ENCODE measurements at regions not wholly inside any gene's neighbourhood (a gene's known extent, or its start where the extent isn't known, plus 50 kb on each side); places are given as distances from the start of the nearest gene placed in this dataset.
"Not testable (repeated sequence)": the region's sequence is repeated elsewhere in the genome, so short reads cannot be mapped to it uniquely, and the experiment has no call there.

DNA sequence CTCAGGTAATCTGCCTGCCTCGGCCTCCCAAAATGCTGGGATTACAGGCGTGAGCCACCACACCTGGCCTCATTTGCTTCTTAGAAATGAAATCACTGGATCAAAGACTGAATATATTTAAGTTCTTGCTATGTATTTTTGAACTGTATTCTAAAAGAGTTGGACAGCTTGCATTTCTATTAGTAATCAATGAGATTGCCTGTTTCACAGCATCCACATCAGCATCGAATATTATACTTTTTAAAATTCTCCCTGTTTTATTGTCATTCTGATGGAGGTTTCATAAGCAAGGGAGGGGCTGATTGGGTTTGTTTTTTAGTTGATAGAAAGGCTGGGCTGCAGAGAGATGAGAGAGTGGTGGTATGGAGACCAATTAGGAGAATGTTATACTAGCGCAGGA, 68.7 kb upstream of the CREB3L1 start:
- CTCF ChIA-PET, result no interaction called here
- no peaks in the 10 kb centered on the region for H3K4me1 ChIP-seq

DNA sequence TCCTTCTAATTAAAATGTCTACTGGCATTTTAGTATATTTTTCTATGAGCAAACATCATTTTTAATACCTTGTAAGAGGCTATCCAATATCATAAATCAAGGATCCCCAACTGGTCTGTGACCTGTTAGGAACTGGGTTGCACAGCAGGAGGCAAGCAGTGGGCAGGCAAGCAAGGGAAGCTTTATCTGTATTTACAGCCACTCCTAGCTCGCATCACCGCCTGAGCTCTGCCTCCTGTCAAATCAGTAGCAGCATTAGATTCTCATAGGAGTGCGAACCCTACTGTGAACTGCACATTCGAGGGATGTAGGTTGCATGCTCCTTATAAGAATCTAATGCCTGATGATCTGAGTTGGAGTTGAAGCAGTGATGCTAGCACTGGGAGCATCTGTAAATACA, 70.2 kb upstream of the CREB3L1 start:
- H3K27me3 Mint-ChIP-seq (ENCODE audit: insufficient read depth, unreplicated experiment), result peaks cover 24% of the 10 kb centered on the region
- Histone ChIP-seq H3K4me1 (no peaks in the 10 kb centered on the region), H3K4me3 (ENCODE audit: low read depth, low read length) (no peak overlapping the region), H3K27me3 (replicated peaks; ENCODE audit: control insufficient read depth, insufficient read depth, low read length) (no peaks in the 10 kb centered on the region; the same call in 1 of the 2 replicates), H3K9me3 (no peaks in the 10 kb centered on the region), H3K36me3 (ENCODE audit: control insufficient read depth, insufficient read depth, low read length) (no peaks in the 10 kb centered on the region)
- POLR2A ChIA-PET, result interaction anchor here (0.7 kb wide), 1 partner anchor 36 kb away, joined by 3 read pairs; no protein-coding TSS in a partner anchor
- H3K9me3 Mint-ChIP-seq (ENCODE audit: unreplicated experiment), result no peaks in the 10 kb centered on the region
- intact Hi-C loops (cut with micrococcal nuclease; ENCODE audit: unreplicated experiment), result no loop called here
- no peak for DNase-seq
- H3K36me3 Mint-ChIP-seq (ENCODE audit: insufficient read depth, unreplicated experiment), result no peaks in the 10 kb centered on the region
- CTCF ChIA-PET, result interaction anchor here (1.7 kb wide), 1 partner anchor 31 kb away, joined by 7 read pairs; no protein-coding TSS in a partner anchor
- TF ChIP-seq, protein P1, sequence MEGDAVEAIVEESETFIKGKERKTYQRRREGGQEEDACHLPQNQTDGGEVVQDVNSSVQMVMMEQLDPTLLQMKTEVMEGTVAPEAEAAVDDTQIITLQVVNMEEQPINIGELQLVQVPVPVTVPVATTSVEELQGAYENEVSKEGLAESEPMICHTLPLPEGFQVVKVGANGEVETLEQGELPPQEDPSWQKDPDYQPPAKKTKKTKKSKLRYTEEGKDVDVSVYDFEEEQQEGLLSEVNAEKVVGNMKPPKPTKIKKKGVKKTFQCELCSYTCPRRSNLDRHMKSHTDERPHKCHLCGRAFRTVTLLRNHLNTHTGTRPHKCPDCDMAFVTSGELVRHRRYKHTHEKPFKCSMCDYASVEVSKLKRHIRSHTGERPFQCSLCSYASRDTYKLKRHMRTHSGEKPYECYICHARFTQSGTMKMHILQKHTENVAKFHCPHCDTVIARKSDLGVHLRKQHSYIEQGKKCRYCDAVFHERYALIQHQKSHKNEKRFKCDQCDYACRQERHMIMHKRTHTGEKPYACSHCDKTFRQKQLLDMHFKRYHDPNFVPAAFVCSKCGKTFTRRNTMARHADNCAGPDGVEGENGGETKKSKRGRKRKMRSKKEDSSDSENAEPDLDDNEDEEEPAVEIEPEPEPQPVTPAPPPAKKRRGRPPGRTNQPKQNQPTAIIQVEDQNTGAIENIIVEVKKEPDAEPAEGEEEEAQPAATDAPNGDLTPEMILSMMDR (IDR thresholded peaks at IDR 0.05; ENCODE audit: insufficient read depth in 1 of 2, low read depth in 1 of 2, low read length in 1 of 2, severe bottlenecking in 1 of 2, unreplicated experiment in 1 of 2), result no peak
- BruUV-seq (replicated peaks), result no TSS peak
- H3K4me1 Mint-ChIP-seq (ENCODE audit: low read depth, unreplicated experiment), result no peaks in the 10 kb centered on the region
- H3K4me3 Mint-ChIP-seq (ENCODE audit: unreplicated experiment), result no peak overlapping the region
- no peak overlapping the region for H3K27ac Mint-ChIP-seq (ENCODE audit: unreplicated experiment)

More for the DNA sequence above, 68.7 kb upstream of the CREB3L1 start:
- H3K4me3 ChIP-seq (ENCODE audit: low read depth, low read length), result no peak overlapping the region
- no peaks in the 10 kb centered on the region for H3K9me3 Mint-ChIP-seq (ENCODE audit: unreplicated experiment)
- no peaks in the 10 kb centered on the region; the same call in 1 of the 2 replicates for H3K9me3 ChIP-seq
- H3K4me1 Mint-ChIP-seq (ENCODE audit: low read depth, unreplicated experiment), result peaks cover 5% of the 10 kb centered on the region
- no peak overlapping the region for H3K4me3 Mint-ChIP-seq (ENCODE audit: unreplicated experiment)
- no TSS peak for BruUV-seq (replicated peaks)
- TF ChIP-seq, protein P1 (IDR thresholded peaks at IDR 0.05; ENCODE audit: insufficient read depth in 1 of 2, low read depth in 1 of 2, low read length in 1 of 2, severe bottlenecking in 1 of 2, unreplicated experiment in 1 of 2), result no peak
- DNase-seq, result no peak
- no peaks in the 10 kb centered on the region; the same call in 1 of the 2 replicates for H3K27me3 ChIP-seq (replicated peaks; ENCODE audit: control insufficient read depth, insufficient read depth, low read length)
- H3K36me3 Mint-ChIP-seq (ENCODE audit: insufficient read depth, unreplicated experiment), result no peaks in the 10 kb centered on the region
- intact Hi-C loops (cut with micrococcal nuclease; ENCODE audit: unreplicated experiment), result no loop called here
- POLR2A ChIA-PET, result no interaction called here
- H3K27ac Mint-ChIP-seq (ENCODE audit: unreplicated experiment), result no peak overlapping the region
- H3K27me3 Mint-ChIP-seq (ENCODE audit: insufficient read depth, unreplicated experiment), result peaks cover 13% of the 10 kb centered on the region
- no peaks in the 10 kb centered on the region for H3K36me3 ChIP-seq (ENCODE audit: control insufficient read depth, insufficient read depth, low read length)

DNA sequence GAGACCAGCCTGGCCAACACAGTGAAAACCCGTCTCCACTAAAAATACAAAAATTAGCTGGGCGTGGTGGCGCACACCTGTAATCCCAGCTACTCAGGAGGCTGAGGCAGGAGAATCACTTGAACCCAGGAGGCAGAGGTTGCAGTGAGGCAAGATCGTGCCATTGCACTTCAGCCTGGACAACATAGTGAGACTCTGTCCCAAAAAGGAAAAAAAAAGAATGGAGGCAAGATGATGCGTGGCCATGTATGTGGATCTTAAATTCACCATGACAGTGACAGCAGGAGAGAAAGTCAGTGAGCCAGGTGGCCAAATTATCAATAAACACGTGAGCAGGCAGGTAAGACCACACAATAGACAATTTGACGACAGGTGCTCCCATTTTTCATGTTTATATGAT, 73.0 kb upstream of the CREB3L1 start:
- H3K4me3 Mint-ChIP-seq (ENCODE audit: unreplicated experiment); POLR2A ChIA-PET: not testable (repeated sequence)
- peaks cover 25% of the 10 kb centered on the region for H3K27me3 Mint-ChIP-seq (ENCODE audit: insufficient read depth, unreplicated experiment)

DNA sequence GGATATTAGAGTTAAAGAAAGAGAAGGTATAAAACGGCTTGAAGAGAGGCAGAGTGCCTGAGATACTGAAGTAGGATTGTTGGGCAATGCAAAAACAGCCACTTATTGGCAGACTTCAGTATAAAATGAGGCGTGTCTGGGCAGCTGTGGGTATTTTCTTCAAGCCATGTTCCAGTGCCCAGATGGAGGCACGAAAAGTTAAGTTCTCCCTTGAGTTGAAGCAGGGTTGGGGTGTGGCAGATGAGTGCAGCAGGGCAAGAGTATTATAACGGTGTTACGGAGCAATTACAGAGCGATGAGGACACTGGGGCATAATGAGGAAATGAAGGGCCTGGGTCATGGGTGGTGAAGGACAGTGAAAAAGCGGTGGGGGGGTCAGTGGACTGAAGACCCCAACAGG, 73.7 kb upstream of the CREB3L1 start:
- no peaks in the 10 kb centered on the region for H3K27me3 ChIP-seq (replicated peaks; ENCODE audit: control insufficient read depth, insufficient read depth, low read length)

More for the DNA sequence above, 73.0 kb upstream of the CREB3L1 start:
- H3K36me3 ChIP-seq (ENCODE audit: control insufficient read depth, insufficient read depth, low read length); DNase-seq; H3K9me3 ChIP-seq; intact Hi-C loops (cut with micrococcal nuclease; ENCODE audit: unreplicated experiment); H3K36me3 Mint-ChIP-seq (ENCODE audit: insufficient read depth, unreplicated experiment); H3K4me1 ChIP-seq; BruUV-seq (replicated peaks); H3K4me1 Mint-ChIP-seq (ENCODE audit: low read depth, unreplicated experiment); H3K27ac Mint-ChIP-seq (ENCODE audit: unreplicated experiment); CTCF ChIA-PET; H3K27me3 ChIP-seq (replicated peaks; ENCODE audit: control insufficient read depth, insufficient read depth, low read length); H3K9me3 Mint-ChIP-seq (ENCODE audit: unreplicated experiment); H3K4me3 ChIP-seq (ENCODE audit: low read depth, low read length): not testable (repeated sequence)

More for the DNA sequence above, 73.7 kb upstream of the CREB3L1 start:
- BruUV-seq (replicated peaks), result no TSS peak
- ChIA-PET POLR2A (no interaction called here), CTCF (interaction anchor here (0.6 kb wide), 1 partner anchor 216 kb away, joined by 3 read pairs; no protein-coding TSS in a partner anchor)
- H3K4me3 Mint-ChIP-seq (ENCODE audit: unreplicated experiment), result no peak overlapping the region
- H3K36me3 Mint-ChIP-seq (ENCODE audit: insufficient read depth, unreplicated experiment), result no peaks in the 10 kb centered on the region
- intact Hi-C loops (cut with micrococcal nuclease; ENCODE audit: unreplicated experiment), result no loop called here
- H3K27me3 Mint-ChIP-seq (ENCODE audit: insufficient read depth, unreplicated experiment), result peaks cover 22% of the 10 kb centered on the region
- H3K9me3 ChIP-seq, result no peaks in the 10 kb centered on the region
- H3K4me1 Mint-ChIP-seq (ENCODE audit: low read depth, unreplicated experiment), result no peaks in the 10 kb centered on the region
- no peak overlapping the region for H3K27ac Mint-ChIP-seq (ENCODE audit: unreplicated experiment)
- no peak overlapping the region for H3K4me3 ChIP-seq (ENCODE audit: low read depth, low read length)
- H3K4me1 ChIP-seq, result no peaks in the 10 kb centered on the region
- no peaks in the 10 kb centered on the region for H3K9me3 Mint-ChIP-seq (ENCODE audit: unreplicated experiment)
- TF ChIP-seq, protein P1 (IDR thresholded peaks at IDR 0.05; ENCODE audit: insufficient read depth in 1 of 2, low read depth in 1 of 2, low read length in 1 of 2, severe bottlenecking in 1 of 2, unreplicated experiment in 1 of 2), result no peak
- no peak for DNase-seq
- H3K36me3 ChIP-seq (ENCODE audit: control insufficient read depth, insufficient read depth, low read length), result no peaks in the 10 kb centered on the region
